H1 (cell line): ENCODE measurements at regions not wholly inside any gene's neighbourhood (a gene's known extent, or its start where the extent isn't known, plus 50 kb on each side); places are given as distances from the start of the nearest gene placed in this dataset.

Experiments used
- SP1 ChIP-seq: IDR thresholded peaks from 2 replicates; pipeline ENCODE4 v1.6.1; 2011; ENCODE audit warnings: low read depth, low read length
- TAF7 ChIP-seq: optimal IDR thresholded peaks from 2 replicates; pipeline ENCODE3; 2011; ENCODE audit warnings: low read depth, mild to moderate bottlenecking, inconsistent platforms, low read length, moderate library complexity, borderline replicate concordance
- ZNF274 ChIP-seq: IDR thresholded peaks from 2 replicates; pipeline ENCODE4 v1.7.0; 2012; ENCODE audit warnings: low read length, borderline replicate concordance; ENCODE audit errors: extremely low read depth

- TF ChIP-seq TAF7 (no peak), SP1 (no peak), ZNF274 (no peak)
These were observed 65.8 kb downstream of the DUSP6 start (continued) for GRCh38 chr12:89286501-89286900.
